AG04450 (cell line): ENCODE measurements at regions not wholly inside any gene's neighbourhood (a gene's known extent, or its start where the extent isn't known, plus 50 kb on each side); places are given as distances from the start of the nearest gene placed in this dataset.

ENCODE experiments used
- CTCF ChIA-PET: fragments of 300-600, 350-600 bp; formaldehyde crosslinking; extraction: SDS; loops from one replicate; lab custom pipeline; 2022; ENCODE audit warnings: antibody characterized with exemption, inconsistent platforms; lab: Charles Lee
- POLR2A ChIA-PET: fragments of 350-600 bp; formaldehyde crosslinking; extraction: SDS; loops from one replicate; lab custom pipeline; 2021; ENCODE audit warnings: antibody characterized with exemption, inconsistent platforms; lab: Yijun Ruan, JAX
- DNase-seq: peaks from one replicate; pipeline ENCODE4 v3.0.0-alpha.2; 2011; ENCODE audit warnings: low read depth, low spot score
- H3K27ac ChIP-seq: one replicate; pipeline ENCODE4 v1.5.1; 2012; ENCODE audit warnings: low read depth, low read length, control low read depth
- H3K27me3 ChIP-seq: one replicate; pipeline ENCODE4 v1.6.0; 2012; ENCODE audit warnings: low read length; ENCODE audit not compliant: control insufficient read depth, insufficient read depth
- H3K4me3 ChIP-seq: 2 replicates; pipeline ENCODE4 v1.5.1; 2011; ENCODE audit warnings: mild to moderate bottlenecking, low read depth, low read length, control low read depth
- H3K9me3 ChIP-seq: 2 replicates; pipeline ENCODE4 v1.5.1; 2012; ENCODE audit warnings: low read length; ENCODE audit not compliant: control insufficient read depth, insufficient read depth
- CTCF ChIP-seq: IDR thresholded peaks from 2 replicates; pipeline ENCODE4 v1.5.1; 2011; ENCODE audit warnings: low read depth, low read length, control low read depth, inconsistent platforms

GRCh38 chr9:18216376-18216775 is 257.6 kb upstream of the ADAMTSL1 start:
- DNase-seq = no peak
- ChIA-PET POLR2A (no interaction called here), CTCF (interaction anchor here (0.7 to 11.1 kb wide), 3 partner anchors 11 to 415 kb away, joined by 3 to 183 read pairs (median 5); no protein-coding TSS in a partner anchor)
- no peak overlapping the region for H3K4me3 ChIP-seq
- no peaks in the 10 kb centered on the region for H3K27me3 ChIP-seq
- TF ChIP-seq CTCF = no peak
- H3K9me3 ChIP-seq = no peaks in the 10 kb centered on the region
- H3K27ac ChIP-seq = no peak overlapping the region

GRCh38 chr9:18228101-18228500 is 245.9 kb upstream of the ADAMTSL1 start:
- Histone ChIP-seq H3K4me3 (no peak overlapping the region), H3K27me3 (no peaks in the 10 kb centered on the region), H3K9me3 (no peaks in the 10 kb centered on the region), H3K27ac (no peak overlapping the region)
- no peak for DNase-seq
- CTCF ChIA-PET = interaction anchor here (0.9 to 2.8 kb wide), 2 partner anchors 15 to 214 kb away, joined by 3 to 23 read pairs; no protein-coding TSS in a partner anchor
- POLR2A ChIA-PET = no interaction called here
- no peak for TF ChIP-seq CTCF

GRCh38 chr9:18229992-18230676 is 243.8 kb upstream of the ADAMTSL1 start:
- Histone ChIP-seq H3K27ac (no peak overlapping the region), H3K9me3 (no peaks in the 10 kb centered on the region), H3K27me3 (no peaks in the 10 kb centered on the region), H3K4me3 (no peak overlapping the region)
- DNase-seq = no peak
- CTCF ChIA-PET = interaction anchor here (0.9 to 2.8 kb wide), 2 partner anchors 13 to 17 kb away, joined by 4 to 23 read pairs; no protein-coding TSS in a partner anchor
- POLR2A ChIA-PET = no interaction called here
- no peak for TF ChIP-seq CTCF

- Histone ChIP-seq H3K4me3 (no peak overlapping the region), H3K27ac (no peak overlapping the region), H3K27me3 (no peaks in the 10 kb centered on the region), H3K9me3 (no peaks in the 10 kb centered on the region)
- TF ChIP-seq CTCF = no peak
- ChIA-PET CTCF (interaction anchor here (0.9 kb wide), 1 partner anchor 20 kb away, joined by 4 read pairs; no protein-coding TSS in a partner anchor), POLR2A (no interaction called here)
- DNase-seq = no peak
Measured at GRCh38 chr9:18233311-18233710, 240.6 kb upstream of the ADAMTSL1 start.

- Histone ChIP-seq H3K27ac (no peak overlapping the region), H3K4me3 (no peak overlapping the region), H3K9me3 (no peaks in the 10 kb centered on the region), H3K27me3 (no peaks in the 10 kb centered on the region)
- POLR2A ChIA-PET = no interaction called here
- no peak for TF ChIP-seq CTCF
- CTCF ChIA-PET = interaction anchor here (0.9 to 1.2 kb wide), 2 partner anchors 21 to 1231 kb away, joined by 3 to 4 read pairs; no protein-coding TSS in a partner anchor
- DNase-seq = no peak
Measured at GRCh38 chr9:18233776-18234445, 240.0 kb upstream of the ADAMTSL1 start.
